HK-2 (cell line): ENCODE measurements at regions not wholly inside any gene's neighbourhood (a gene's known extent, or its start where the extent isn't known, plus 50 kb on each side); places are given as distances from the start of the nearest gene placed in this dataset.
"Not testable (repeated sequence)": the region's sequence is repeated elsewhere in the genome, so short reads cannot be mapped to it uniquely, and the experiment has no call there.

ENCODE experiments used
- DNase-seq: peaks from one replicate; pipeline ENCODE4 v3.0.0-alpha.2; 2018; ENCODE audit not compliant: unreplicated experiment

- DNase-seq, result not testable (repeated sequence)
Observed at GRCh38 chr19:23535901-23536300, 140.6 kb upstream of the ZNF91 start.

- DNase-seq, result not testable (repeated sequence)
Observed at GRCh38 chr19:23533441-23533840, 138.2 kb upstream of the ZNF91 start.

GRCh38 chr19:23531976-23532375 is 136.7 kb upstream of the ZNF91 start:
- no peak for DNase-seq

- no peak for DNase-seq
Observed at GRCh38 chr19:23531231-23531790, 136.0 kb upstream of the ZNF91 start.

- no peak for DNase-seq
Observed at GRCh38 chr19:23528376-23528775, 133.1 kb upstream of the ZNF91 start.

GRCh38 chr19:23527797-23528196 is 132.5 kb upstream of the ZNF91 start:
- no peak for DNase-seq

GRCh38 chr19:23526302-23526701 is 131.0 kb upstream of the ZNF91 start:
- DNase-seq, result no peak

- no peak for DNase-seq
Observed at GRCh38 chr19:23525276-23525852, 130.1 kb upstream of the ZNF91 start.

GRCh38 chr19:23523863-23524262 is 128.6 kb upstream of the ZNF91 start:
- DNase-seq, result no peak

- no peak for DNase-seq
Observed at GRCh38 chr19:23522431-23522830, 127.2 kb upstream of the ZNF91 start.

- DNase-seq, result no peak
Observed at GRCh38 chr19:23521471-23521870, 126.2 kb upstream of the ZNF91 start.

GRCh38 chr19:23520441-23520840 is 125.2 kb upstream of the ZNF91 start:
- DNase-seq, result no peak

GRCh38 chr19:23519031-23519430 is 123.8 kb upstream of the ZNF91 start:
- no peak for DNase-seq

GRCh38 chr19:23516266-23516665 is 121.0 kb upstream of the ZNF91 start:
- DNase-seq, result no peak

- no peak for DNase-seq
Observed at GRCh38 chr19:23515551-23515950, 120.3 kb upstream of the ZNF91 start.

- no peak for DNase-seq
Observed at GRCh38 chr19:23512151-23512925, 117.1 kb upstream of the ZNF91 start.

- DNase-seq, result no peak
Observed at GRCh38 chr19:23509686-23510450, 114.6 kb upstream of the ZNF91 start.

- no peak for DNase-seq
Observed at GRCh38 chr19:23507446-23507845, 112.2 kb upstream of the ZNF91 start.

- no peak for DNase-seq
Observed at GRCh38 chr19:23505738-23506137, 110.5 kb upstream of the ZNF91 start.

GRCh38 chr19:23482829-23483228 is 87.6 kb upstream of the ZNF91 start:
- no peak for DNase-seq

GRCh38 chr19:23481043-23481442 is 85.8 kb upstream of the ZNF91 start:
- no peak for DNase-seq

- no peak for DNase-seq
Observed at GRCh38 chr19:23475477-23475876, 80.2 kb upstream of the ZNF91 start.

- no peak for DNase-seq
Observed at GRCh38 chr19:23474761-23475160, 79.5 kb upstream of the ZNF91 start.
